Large intestine (tissue), 3 donors: ENCODE measurements at regions not wholly inside any gene's neighbourhood (a gene's known extent, or its start where the extent isn't known, plus 50 kb on each side); places are given as distances from the start of the nearest gene placed in this dataset.
"Not testable (repeated sequence)": the region's sequence is repeated elsewhere in the genome, so short reads cannot be mapped to it uniquely, and the experiment has no call there.

Experiments
- DNase-seq, 2 donors: peaks; one replicate each; pipeline versions ENCODE4 v3.0.0 to v3.0.0-alpha.2; 2013
- H3K27ac ChIP-seq: one replicate; pipeline ENCODE4 v1.5.1; 2013; ENCODE audit warnings: low read length
- H3K27me3 ChIP-seq: 2 replicates; pipeline ENCODE4 v1.6.1; 2013; ENCODE audit warnings: low read length; ENCODE audit not compliant: control insufficient read depth, insufficient read depth
- H3K36me3 ChIP-seq: 2 replicates; pipeline ENCODE4 v1.6.1; 2013; ENCODE audit warnings: low read length; ENCODE audit not compliant: control insufficient read depth, insufficient read depth
- H3K4me1 ChIP-seq: one replicate; pipeline ENCODE4 v1.6.1; 2013; ENCODE audit warnings: low read length; ENCODE audit not compliant: control insufficient read depth, insufficient read depth
- H3K4me3 ChIP-seq: one replicate; pipeline ENCODE4 v1.5.1; 2013; ENCODE audit warnings: low read length
- H3K9me3 ChIP-seq: one replicate; pipeline ENCODE4 v1.6.1; 2013; ENCODE audit warnings: mild to moderate bottlenecking, low read depth, low read length, moderate library complexity; ENCODE audit not compliant: control insufficient read depth
- WGBS: methylation state at CpG from one replicate; pipeline ENCODE4 v1.1.5; 2013; ENCODE audit warnings: low lambda C conversion rate; ENCODE audit not compliant: insufficient coverage; 5-methylcytosine and 5-hydroxymethylcytosine counted together

GRCh38 chr9:34863426-34863825, 94.7 kb upstream of the PHF24 start:
- WGBS: no CpG with 5 or more reads among the region's 1 CpG
- Histone ChIP-seq H3K36me3 (no peaks in the 10 kb centered on the region), H3K27ac (no peak overlapping the region), H3K27me3 (no peaks in the 10 kb centered on the region), H3K4me1 (peaks cover 2% of the 10 kb centered on the region), H3K9me3 (peaks cover 6% of the 10 kb centered on the region), H3K4me3 (no peak overlapping the region)
- no peak for DNase-seq

- no peak for DNase-seq
- Histone ChIP-seq H3K27me3 (no peaks in the 10 kb centered on the region), H3K4me3 (no peak overlapping the region), H3K4me1 (peaks cover 2% of the 10 kb centered on the region), H3K36me3 (no peaks in the 10 kb centered on the region), H3K27ac (no peak overlapping the region), H3K9me3 (peaks cover 9% of the 10 kb centered on the region)
These were observed 95.2 kb upstream of the PHF24 start for GRCh38 chr9:34862836-34863235.

- Histone ChIP-seq H3K9me3 (peaks cover 9% of the 10 kb centered on the region), H3K4me3 (no peak overlapping the region), H3K4me1 (peaks cover 2% of the 10 kb centered on the region), H3K27me3 (no peaks in the 10 kb centered on the region), H3K27ac (no peak overlapping the region), H3K36me3 (no peaks in the 10 kb centered on the region)
- no peak for DNase-seq
- WGBS: no CpG with 5 or more reads among the region's 4 CpGs
These were observed 96.0 kb upstream of the PHF24 start for GRCh38 chr9:34862043-34862442.

- not testable (repeated sequence) for H3K4me3 ChIP-seq, H3K27ac ChIP-seq, H3K4me1 ChIP-seq, H3K27me3 ChIP-seq, DNase-seq, H3K9me3 ChIP-seq, H3K36me3 ChIP-seq
These were observed 103.1 kb upstream of the PHF24 start for GRCh38 chr9:34855016-34855415.

GRCh38 chr9:34830068-34830467, 120.1 kb upstream of the CCL21 start:
- DNase-seq: no peak
- Histone ChIP-seq H3K27me3 (peaks cover 7% of the 10 kb centered on the region), H3K9me3 (no peaks in the 10 kb centered on the region), H3K4me1 (no peaks in the 10 kb centered on the region), H3K27ac (no peak overlapping the region), H3K4me3 (no peak overlapping the region), H3K36me3 (no peaks in the 10 kb centered on the region)
- WGBS: no CpG with 5 or more reads among the region's 1 CpG

- H3K4me3 ChIP-seq: no peak overlapping the region
These were observed 117.1 kb upstream of the CCL21 start for GRCh38 chr9:34826999-34827538.

GRCh38 chr9:34825775-34826174, 115.8 kb upstream of the CCL21 start:
- no peaks in the 10 kb centered on the region for H3K9me3 ChIP-seq
- H3K36me3 ChIP-seq: no peaks in the 10 kb centered on the region
- peaks cover 4% of the 10 kb centered on the region for H3K27me3 ChIP-seq
- no CpG with 5 or more reads among the region's 4 CpGs for WGBS
- no peaks in the 10 kb centered on the region for H3K4me1 ChIP-seq
- no peak overlapping the region for H3K27ac ChIP-seq
- no peak overlapping the region for H3K4me3 ChIP-seq
- DNase-seq: no peak

More at GRCh38 chr9:34826999-34827538, 117.1 kb upstream of the CCL21 start:
- no peaks in the 10 kb centered on the region for H3K4me1 ChIP-seq
- no peaks in the 10 kb centered on the region for H3K9me3 ChIP-seq
- no peak for DNase-seq
- H3K27me3 ChIP-seq: peaks cover 7% of the 10 kb centered on the region
- no peak overlapping the region for H3K27ac ChIP-seq
- no peaks in the 10 kb centered on the region for H3K36me3 ChIP-seq

GRCh38 chr9:34823778-34824177, 113.8 kb upstream of the CCL21 start:
- Histone ChIP-seq H3K27me3 (peaks cover 2% of the 10 kb centered on the region), H3K9me3 (no peaks in the 10 kb centered on the region), H3K4me3 (no peak overlapping the region), H3K27ac (no peak overlapping the region), H3K36me3 (no peaks in the 10 kb centered on the region), H3K4me1 (no peaks in the 10 kb centered on the region)
- DNase-seq: no peak
- no CpG with 5 or more reads among the region's 4 CpGs for WGBS

GRCh38 chr9:34810187-34810524, 100.2 kb upstream of the CCL21 start:
- peaks cover 33% of the 10 kb centered on the region for H3K27me3 ChIP-seq
- DNase-seq: no peak
- peaks cover 4% of the 10 kb centered on the region for H3K9me3 ChIP-seq
- WGBS: no CpG with 5 or more reads among the region's 14 CpGs
- no peaks in the 10 kb centered on the region for H3K4me1 ChIP-seq
- H3K4me3 ChIP-seq: no peak overlapping the region
- H3K27ac ChIP-seq: no peak overlapping the region
- no peaks in the 10 kb centered on the region for H3K36me3 ChIP-seq

- no peak overlapping the region for H3K27ac ChIP-seq
- no CpG with 5 or more reads among the region's 70 CpGs for WGBS
- H3K4me3 ChIP-seq: no peak overlapping the region
- DNase-seq: peak in 1 of 2 donors; percentile 15
- peaks cover 4% of the 10 kb centered on the region for H3K9me3 ChIP-seq
- H3K4me1 ChIP-seq: no peaks in the 10 kb centered on the region
- peaks cover 33% of the 10 kb centered on the region for H3K27me3 ChIP-seq
- no peaks in the 10 kb centered on the region for H3K36me3 ChIP-seq
These were observed 99.7 kb upstream of the CCL21 start for GRCh38 chr9:34809504-34810186.

GRCh38 chr9:34802916-34803315, 93.0 kb upstream of the CCL21 start:
- no CpG with 5 or more reads among the region's 2 CpGs for WGBS
- Histone ChIP-seq H3K36me3 (no peaks in the 10 kb centered on the region), H3K27ac (no peak overlapping the region), H3K9me3 (no peaks in the 10 kb centered on the region), H3K4me3 (no peak overlapping the region), H3K27me3 (peaks cover under 1% of the 10 kb centered on the region), H3K4me1 (no peaks in the 10 kb centered on the region)
- no peak for DNase-seq
